ENCODE measurements at regions not wholly inside any gene's neighbourhood (a gene's known extent, or its start where the extent isn't known, plus 50 kb on each side); places are given as distances from the start of the nearest gene placed in this dataset.
A peak's percentile ranks its signal among the peaks of the same experiment; 100 is the strongest.

DNA sequence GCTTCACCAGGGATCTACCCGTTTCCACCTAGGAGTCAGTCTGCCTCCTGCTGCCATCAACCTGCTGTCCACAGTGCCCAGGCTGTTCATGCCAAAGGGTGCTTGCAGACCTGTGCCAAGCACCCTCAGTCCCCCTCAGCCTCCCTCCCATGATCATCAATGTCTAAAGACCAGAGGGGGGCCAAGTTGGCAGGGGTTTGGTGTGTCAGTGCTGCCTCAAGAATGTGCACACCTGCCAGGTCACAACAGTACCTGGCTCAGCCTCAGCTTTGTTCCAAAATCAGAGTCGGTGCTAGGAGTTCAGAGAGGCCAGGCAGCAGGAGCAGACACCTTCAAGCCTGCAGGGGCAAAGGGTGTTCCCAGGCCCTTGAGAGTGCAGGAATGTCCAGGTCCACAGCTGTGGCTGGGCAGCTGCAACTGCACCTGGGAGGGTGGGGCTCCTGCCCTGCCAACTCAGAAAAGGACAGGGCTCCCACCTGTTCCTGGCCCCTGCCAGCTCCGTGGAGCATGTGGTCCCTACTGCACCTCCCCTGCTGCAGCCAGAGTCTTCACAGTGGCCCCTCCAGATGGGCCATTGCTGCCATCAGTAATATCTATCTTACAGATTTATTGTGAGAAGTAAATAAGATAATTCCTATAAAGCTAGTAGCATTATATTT lies 219.5 kb downstream of the POLR1F start:
- Histone ChIP-seq H3K4me3 (ENCODE audit: low read length) (no peak overlapping the region), H3K27me3 (replicated peaks; ENCODE audit: control insufficient read depth, insufficient read depth, low read length) (no peaks in the 10 kb centered on the region), H3K9me3 (ENCODE audit: control insufficient read depth, low read length) (peaks cover 4% of the 10 kb centered on the region), H3K9ac (ENCODE audit: low read length) (no peak overlapping the region), H3K4me1 (ENCODE audit: control insufficient read depth, insufficient read depth, low read length) (no peaks in the 10 kb centered on the region), H3K36me3 (ENCODE audit: control insufficient read depth, insufficient read depth, low read length, severe bottlenecking) (no peaks in the 10 kb centered on the region)
- no peak for DNase-seq (ENCODE audit: low read depth)

DNA sequence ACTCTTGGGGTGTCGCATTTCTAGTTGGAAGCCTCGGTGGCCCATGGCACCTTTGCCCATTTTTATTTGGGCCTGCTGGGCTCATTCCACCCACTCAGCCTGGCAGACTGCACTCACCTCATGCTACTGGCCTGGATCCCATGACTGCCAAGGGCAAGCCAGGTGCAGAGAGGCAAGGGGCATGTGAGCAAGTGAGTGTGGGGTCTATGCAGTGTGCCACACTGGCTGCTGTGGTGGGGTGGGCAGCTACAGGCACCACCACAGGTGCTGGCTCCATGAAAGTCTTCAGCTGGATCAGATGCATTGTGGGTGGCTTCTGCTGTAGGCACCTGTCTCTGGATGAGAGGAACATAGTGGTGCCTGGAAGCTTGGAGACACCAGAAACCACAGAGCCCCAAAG lies 220.8 kb downstream of the POLR1F start:
- Histone ChIP-seq H3K36me3 (ENCODE audit: control insufficient read depth, insufficient read depth, low read length, severe bottlenecking) (no peaks in the 10 kb centered on the region), H3K9me3 (ENCODE audit: control insufficient read depth, low read length) (peaks cover 4% of the 10 kb centered on the region), H3K4me3 (ENCODE audit: low read length) (no peak overlapping the region), H3K9ac (ENCODE audit: low read length) (no peak overlapping the region), H3K27me3 (replicated peaks; ENCODE audit: control insufficient read depth, insufficient read depth, low read length) (no peaks in the 10 kb centered on the region), H3K4me1 (ENCODE audit: control insufficient read depth, insufficient read depth, low read length) (no peaks in the 10 kb centered on the region)
- DNase-seq (ENCODE audit: low read depth): no peak

DNA sequence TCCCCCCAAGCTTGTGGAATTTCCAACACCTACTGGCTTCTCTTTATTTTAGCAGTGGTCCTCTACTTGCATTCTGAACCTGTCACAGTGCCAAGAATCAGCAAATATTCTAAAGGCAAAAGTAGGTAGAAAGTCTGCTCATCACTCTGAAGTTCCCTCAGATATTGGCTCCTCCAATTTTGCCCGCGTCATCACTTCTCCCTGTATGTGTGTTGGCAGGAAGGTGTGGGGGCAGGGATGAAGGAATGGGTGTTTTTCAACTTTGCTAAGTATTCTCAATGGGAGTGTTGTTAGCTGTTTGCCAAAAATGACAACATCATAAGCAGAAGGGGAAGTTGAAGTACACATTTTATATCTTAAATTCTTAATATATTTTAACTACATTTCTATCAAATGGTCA lies 226.2 kb downstream of the POLR1F start:
- Histone ChIP-seq H3K9ac (ENCODE audit: low read length) (no peak overlapping the region), H3K36me3 (ENCODE audit: control insufficient read depth, insufficient read depth, low read length, severe bottlenecking) (no peaks in the 10 kb centered on the region), H3K4me1 (ENCODE audit: control insufficient read depth, insufficient read depth, low read length) (no peaks in the 10 kb centered on the region), H3K9me3 (ENCODE audit: control insufficient read depth, low read length) (peaks cover 4% of the 10 kb centered on the region), H3K27me3 (replicated peaks; ENCODE audit: control insufficient read depth, insufficient read depth, low read length) (no peaks in the 10 kb centered on the region), H3K4me3 (ENCODE audit: low read length) (no peak overlapping the region)
- no peak for DNase-seq (ENCODE audit: low read depth)

DNA sequence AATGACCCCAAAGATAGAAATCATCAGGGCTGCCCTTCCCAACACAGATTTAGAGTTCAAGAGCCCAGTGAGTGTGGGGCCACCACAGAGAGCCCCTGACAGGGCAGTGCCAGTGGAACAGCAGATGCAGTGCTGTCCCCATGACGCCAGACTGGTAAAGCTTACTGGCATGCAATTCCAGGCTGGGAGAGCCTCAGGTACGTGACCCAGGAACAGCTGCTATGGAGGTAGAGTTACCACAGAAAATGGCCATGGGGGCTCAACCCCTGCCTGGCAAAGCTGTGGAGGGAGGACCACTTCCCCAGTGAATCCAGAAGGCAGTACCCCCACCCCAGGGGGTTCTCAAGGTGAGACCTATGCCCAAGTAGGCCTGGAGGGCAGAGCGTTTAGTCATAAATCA lies 228.5 kb downstream of the POLR1F start:
- H3K4me3 ChIP-seq (ENCODE audit: low read length): no peak overlapping the region
- no peak overlapping the region for H3K9ac ChIP-seq (ENCODE audit: low read length)
- no peaks in the 10 kb centered on the region for H3K36me3 ChIP-seq (ENCODE audit: control insufficient read depth, insufficient read depth, low read length, severe bottlenecking)
- no peaks in the 10 kb centered on the region for H3K27me3 ChIP-seq (replicated peaks; ENCODE audit: control insufficient read depth, insufficient read depth, low read length)
- DNase-seq (ENCODE audit: low read depth): no peak
- H3K4me1 ChIP-seq (ENCODE audit: control insufficient read depth, insufficient read depth, low read length): no peaks in the 10 kb centered on the region
- peaks cover 4% of the 10 kb centered on the region for H3K9me3 ChIP-seq (ENCODE audit: control insufficient read depth, low read length)

DNA sequence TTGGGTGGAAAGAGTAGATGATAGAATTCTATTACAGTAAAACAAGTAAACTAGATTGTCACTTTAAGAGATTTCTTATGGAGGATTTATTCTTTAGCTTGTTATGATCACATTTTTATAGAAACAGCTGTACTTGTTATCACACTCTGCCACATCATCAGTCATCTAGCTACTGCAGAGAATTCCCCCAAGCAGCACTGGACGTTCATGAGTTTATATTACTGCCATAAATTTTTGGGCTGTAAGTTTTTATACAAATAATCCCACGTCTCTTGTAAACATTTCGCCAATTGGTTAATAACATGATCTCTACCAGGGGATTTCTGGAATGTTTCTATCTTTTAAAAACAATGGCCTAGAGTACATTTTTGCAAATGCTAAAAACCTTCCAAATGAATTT lies 238.8 kb downstream of the POLR1F start:
- H3K27me3 ChIP-seq (replicated peaks; ENCODE audit: control insufficient read depth, insufficient read depth, low read length): no peaks in the 10 kb centered on the region
- DNase-seq (ENCODE audit: low read depth): peak; percentile 24

DNA sequence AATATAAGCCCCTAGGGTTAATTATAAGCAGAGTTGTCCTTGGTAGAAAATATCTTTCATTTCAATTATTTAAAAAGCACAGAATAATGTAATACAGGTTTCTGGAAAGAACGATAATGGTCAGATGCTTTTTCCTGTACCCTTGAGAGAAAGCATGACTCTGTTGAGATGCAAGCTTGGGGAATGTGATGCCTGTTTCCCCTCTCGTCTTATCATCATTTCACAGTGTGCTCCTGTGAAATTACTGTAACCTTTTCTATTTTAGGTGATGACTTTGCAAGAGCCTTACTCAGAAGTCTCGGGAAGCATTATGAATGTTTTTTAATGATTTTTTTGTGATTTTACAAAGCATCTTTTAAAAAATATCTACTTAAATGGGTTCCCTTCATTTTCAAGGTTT lies 243.0 kb downstream of the POLR1F start:
- H3K4me3 ChIP-seq (ENCODE audit: low read length): no peak overlapping the region
- no peaks in the 10 kb centered on the region for H3K36me3 ChIP-seq (ENCODE audit: control insufficient read depth, insufficient read depth, low read length, severe bottlenecking)
- H3K27me3 ChIP-seq (replicated peaks; ENCODE audit: control insufficient read depth, insufficient read depth, low read length): no peaks in the 10 kb centered on the region
- H3K4me1 ChIP-seq (ENCODE audit: control insufficient read depth, insufficient read depth, low read length): no peaks in the 10 kb centered on the region
- no peak overlapping the region for H3K9ac ChIP-seq (ENCODE audit: low read length)
- H3K9me3 ChIP-seq (ENCODE audit: control insufficient read depth, low read length): no peaks in the 10 kb centered on the region
- DNase-seq (ENCODE audit: low read depth): no peak

More for the DNA sequence above, 238.8 kb downstream of the POLR1F start:
- H3K4me1 ChIP-seq (ENCODE audit: control insufficient read depth, insufficient read depth, low read length): no peaks in the 10 kb centered on the region
- H3K4me3 ChIP-seq (ENCODE audit: low read length): no peak overlapping the region
- H3K9me3 ChIP-seq (ENCODE audit: control insufficient read depth, low read length): no peaks in the 10 kb centered on the region
- no peak overlapping the region for H3K9ac ChIP-seq (ENCODE audit: low read length)
- no peaks in the 10 kb centered on the region for H3K36me3 ChIP-seq (ENCODE audit: control insufficient read depth, insufficient read depth, low read length, severe bottlenecking)

DNA sequence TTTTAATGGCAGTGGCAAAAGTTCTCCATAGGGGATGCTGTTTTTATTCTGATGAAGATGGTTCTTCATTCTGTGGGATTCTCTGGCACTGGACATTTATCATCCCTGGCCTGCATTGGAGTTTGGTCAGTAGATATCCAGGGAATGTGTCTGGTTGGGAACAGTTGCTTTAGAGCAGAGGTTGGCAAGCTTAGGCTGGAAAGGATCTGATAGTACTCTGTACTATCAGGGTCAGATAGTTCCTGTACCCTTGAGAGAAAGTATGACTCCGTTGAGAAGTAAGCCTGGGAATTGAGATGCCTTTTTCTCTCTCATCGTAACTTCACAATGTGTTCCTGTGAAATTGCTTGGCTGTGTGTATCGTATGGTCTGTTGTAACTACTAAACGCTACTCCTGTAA lies 244.1 kb downstream of the POLR1F start:
- Histone ChIP-seq H3K4me3 (ENCODE audit: low read length) (no peak overlapping the region), H3K9ac (ENCODE audit: low read length) (no peak overlapping the region), H3K27me3 (replicated peaks; ENCODE audit: control insufficient read depth, insufficient read depth, low read length) (no peaks in the 10 kb centered on the region), H3K9me3 (ENCODE audit: control insufficient read depth, low read length) (no peaks in the 10 kb centered on the region), H3K4me1 (ENCODE audit: control insufficient read depth, insufficient read depth, low read length) (no peaks in the 10 kb centered on the region), H3K36me3 (ENCODE audit: control insufficient read depth, insufficient read depth, low read length, severe bottlenecking) (no peaks in the 10 kb centered on the region)
- DNase-seq (ENCODE audit: low read depth): no peak

DNA sequence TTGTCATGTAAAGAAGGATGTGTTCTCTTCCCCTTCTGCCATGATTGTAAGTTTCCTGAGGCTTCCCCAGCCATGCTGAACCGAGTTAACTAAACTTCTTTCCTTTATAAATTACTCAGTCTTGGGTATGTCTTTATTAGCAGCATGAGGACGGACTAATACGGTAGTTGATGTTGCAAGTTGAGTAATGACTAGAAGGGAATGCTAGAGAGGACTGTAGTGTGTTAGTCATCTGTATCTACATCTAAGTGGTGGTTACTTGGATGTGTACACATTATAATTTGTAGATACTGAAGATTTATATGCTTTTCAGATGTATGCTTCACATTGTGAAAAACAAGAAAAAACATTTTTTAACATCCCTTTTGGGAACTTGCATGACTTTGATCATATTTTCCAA lies 244.6 kb downstream of the POLR1F start:
- no peaks in the 10 kb centered on the region for H3K9me3 ChIP-seq (ENCODE audit: control insufficient read depth, low read length)
- H3K27me3 ChIP-seq (replicated peaks; ENCODE audit: control insufficient read depth, insufficient read depth, low read length): no peaks in the 10 kb centered on the region
- H3K4me1 ChIP-seq (ENCODE audit: control insufficient read depth, insufficient read depth, low read length): no peaks in the 10 kb centered on the region
- H3K36me3 ChIP-seq (ENCODE audit: control insufficient read depth, insufficient read depth, low read length, severe bottlenecking): no peaks in the 10 kb centered on the region
- no peak overlapping the region for H3K9ac ChIP-seq (ENCODE audit: low read length)
- no peak overlapping the region for H3K4me3 ChIP-seq (ENCODE audit: low read length)
- no peak for DNase-seq (ENCODE audit: low read depth)

DNA sequence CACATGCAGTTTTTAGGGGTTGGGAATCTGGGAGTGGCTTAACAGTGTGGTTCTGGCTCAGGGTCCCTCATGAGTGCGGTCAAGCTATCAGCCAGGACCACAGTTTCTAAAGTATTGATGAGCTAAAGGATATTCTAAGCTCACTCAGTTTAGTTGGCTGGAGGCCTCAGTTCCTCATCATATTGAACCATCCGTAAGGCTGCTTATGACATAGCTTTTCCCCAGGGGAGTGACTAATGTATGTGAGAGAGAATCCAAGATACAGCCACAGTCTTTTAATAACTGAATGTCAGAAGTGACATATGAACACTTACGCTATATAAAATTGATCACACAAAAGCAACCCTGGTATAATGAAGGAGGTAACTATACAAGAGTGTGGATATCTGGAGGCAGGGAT lies 245.3 kb downstream of the POLR1F start:
- no peaks in the 10 kb centered on the region for H3K36me3 ChIP-seq (ENCODE audit: control insufficient read depth, insufficient read depth, low read length, severe bottlenecking)

DNA sequence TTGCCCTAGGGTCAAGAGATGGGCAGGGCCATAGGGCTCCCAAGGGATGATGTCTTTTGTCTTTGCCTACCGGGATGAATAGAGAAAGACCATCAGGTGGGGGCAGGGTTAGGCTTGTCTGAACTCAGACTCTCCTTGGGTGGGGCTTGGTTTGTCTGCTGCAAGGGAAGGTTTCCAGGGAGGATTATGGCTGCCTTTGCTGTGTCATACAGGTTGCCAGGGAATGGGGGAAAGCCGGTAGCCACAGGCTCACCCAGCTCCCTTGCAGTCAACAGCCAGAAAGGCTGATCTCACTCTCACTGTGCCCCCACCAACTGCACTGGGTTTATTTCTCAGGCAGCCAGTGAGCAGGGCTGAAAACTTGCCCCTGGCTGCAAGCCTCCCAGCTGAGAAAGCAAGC lies 253.2 kb downstream of the POLR1F start:
- Histone ChIP-seq H3K36me3 (ENCODE audit: control insufficient read depth, insufficient read depth, low read length, severe bottlenecking) (no peaks in the 10 kb centered on the region), H3K4me1 (ENCODE audit: control insufficient read depth, insufficient read depth, low read length) (no peaks in the 10 kb centered on the region), H3K27me3 (replicated peaks; ENCODE audit: control insufficient read depth, insufficient read depth, low read length) (no peaks in the 10 kb centered on the region), H3K9ac (ENCODE audit: low read length) (no peak overlapping the region), H3K4me3 (ENCODE audit: low read length) (no peak overlapping the region), H3K9me3 (ENCODE audit: control insufficient read depth, low read length) (peaks cover 6% of the 10 kb centered on the region)
- DNase-seq (ENCODE audit: low read depth): no peak

More for the DNA sequence above, 245.3 kb downstream of the POLR1F start:
- H3K9me3 ChIP-seq (ENCODE audit: control insufficient read depth, low read length): no peaks in the 10 kb centered on the region
- no peak overlapping the region for H3K9ac ChIP-seq (ENCODE audit: low read length)
- no peaks in the 10 kb centered on the region for H3K27me3 ChIP-seq (replicated peaks; ENCODE audit: control insufficient read depth, insufficient read depth, low read length)
- no peak for DNase-seq (ENCODE audit: low read depth)
- H3K4me3 ChIP-seq (ENCODE audit: low read length): no peak overlapping the region
- H3K4me1 ChIP-seq (ENCODE audit: control insufficient read depth, insufficient read depth, low read length): no peaks in the 10 kb centered on the region

DNA sequence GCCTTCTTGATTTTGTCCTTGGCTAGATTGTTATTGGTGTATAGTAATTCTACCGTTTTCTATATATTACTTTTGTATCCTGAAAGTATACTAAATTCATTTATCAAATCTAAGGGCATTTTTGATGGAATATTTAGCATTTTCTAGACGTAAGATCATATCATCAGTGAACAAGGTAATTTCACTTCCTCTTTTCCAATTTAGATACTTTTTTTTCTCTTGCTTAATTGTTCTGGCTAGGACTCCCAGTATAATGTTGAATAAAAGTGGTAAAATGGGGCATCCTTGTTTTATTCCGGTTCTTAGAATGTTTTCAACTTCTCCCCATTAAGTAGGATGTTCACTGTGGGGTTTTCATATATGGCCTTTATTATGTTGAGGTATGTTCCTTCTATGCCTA lies 260.7 kb downstream of the POLR1F start:
- no peaks in the 10 kb centered on the region for H3K4me1 ChIP-seq (ENCODE audit: control insufficient read depth, insufficient read depth, low read length)
- no peak for DNase-seq (ENCODE audit: low read depth)
- peaks cover 6% of the 10 kb centered on the region for H3K9me3 ChIP-seq (ENCODE audit: control insufficient read depth, low read length)
- H3K27me3 ChIP-seq (replicated peaks; ENCODE audit: control insufficient read depth, insufficient read depth, low read length): no peaks in the 10 kb centered on the region
- H3K9ac ChIP-seq (ENCODE audit: low read length): no peak overlapping the region
- no peak overlapping the region for H3K4me3 ChIP-seq (ENCODE audit: low read length)
- H3K36me3 ChIP-seq (ENCODE audit: control insufficient read depth, insufficient read depth, low read length, severe bottlenecking): no peaks in the 10 kb centered on the region
